Calu3 (cell line): ENCODE measurements at regions not wholly inside any gene's neighbourhood (a gene's known extent, or its start where the extent isn't known, plus 50 kb on each side); places are given as distances from the start of the nearest gene placed in this dataset.

Source experiments
- BruUV-seq: library from RNA; stranded (reverse); fragments of 400-500 nt; replicated peaks from 2 replicates; lab custom pipeline; 2021; lab: Mats Ljungman, UMichigan
- CTCF ChIA-PET: fragments of 300-600 bp; sonication (Branson Sonifier 250); formaldehyde crosslinking; loops from one replicate; lab custom pipeline; 2022; ENCODE audit warnings: antibody characterized with exemption; lab: Charles Lee
- DNase-seq: peaks from one replicate; pipeline ENCODE4 v3.0.0; 2022
- H3K27ac Mint-ChIP-seq: one replicate; pipeline ENCODE4 v1.8.0; 2022; ENCODE audit warnings: mixed read lengths; ENCODE audit not compliant: unreplicated experiment
- H3K27me3 Mint-ChIP-seq: one replicate; pipeline ENCODE4 v1.8.0; 2022; ENCODE audit warnings: mixed read lengths; ENCODE audit not compliant: unreplicated experiment
- H3K36me3 Mint-ChIP-seq: one replicate; pipeline ENCODE4 v1.8.0; 2022; ENCODE audit warnings: mild to moderate bottlenecking, moderate library complexity, mixed read lengths; ENCODE audit not compliant: insufficient read depth, unreplicated experiment
- H3K4me1 Mint-ChIP-seq: one replicate; pipeline ENCODE4 v1.8.0; 2022; ENCODE audit warnings: mild to moderate bottlenecking, low read depth, mixed read lengths; ENCODE audit not compliant: unreplicated experiment
- H3K4me3 Mint-ChIP-seq: one replicate; pipeline ENCODE4 v1.8.0; 2022; ENCODE audit warnings: mild to moderate bottlenecking, low read depth, moderate library complexity, mixed read lengths; ENCODE audit not compliant: unreplicated experiment
- H3K9me3 Mint-ChIP-seq: one replicate; pipeline ENCODE4 v1.8.0; 2022; ENCODE audit warnings: low read depth, mixed read lengths; ENCODE audit not compliant: unreplicated experiment
- intact Hi-C: fragments of 100-400 bp; cut with micrococcal nuclease; formaldehyde crosslinking; loops from one replicate; pipeline ENCODE4 v1.10.0; 2022; ENCODE audit not compliant: unreplicated experiment
- TF ChIP-seq, protein P1 (sequence below): fragments of 200-600 bp; IDR thresholded peaks from one replicate; pipeline ENCODE4 v1.8.0; 2022; ENCODE audit warnings: antibody characterized with exemption; ENCODE audit not compliant: unreplicated experiment

DNA sequence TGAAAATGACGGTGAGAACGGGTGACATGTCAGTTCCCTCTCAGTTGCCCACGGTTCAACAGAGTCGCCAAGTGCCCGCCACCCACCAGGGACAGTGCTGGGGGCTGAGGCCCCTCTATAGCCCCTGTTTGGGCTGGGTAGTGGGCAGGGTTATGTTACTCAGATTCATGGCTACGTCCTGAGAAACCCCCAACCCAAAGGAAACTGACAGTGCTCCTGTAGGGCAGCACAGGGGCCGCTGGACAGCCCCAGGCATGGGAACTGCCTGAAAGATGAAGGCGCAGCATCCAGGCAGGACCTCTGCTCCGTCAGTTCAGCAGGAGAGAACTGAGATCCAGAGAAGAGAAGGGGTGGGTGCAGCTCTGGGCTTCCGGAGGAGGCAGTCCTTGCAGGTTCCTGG lies 118.9 kb upstream of the PMEPA1 start:
- Mint-ChIP-seq H3K9me3 (no peaks in the 10 kb centered on the region), H3K4me3 (no peak overlapping the region), H3K27ac (no peak overlapping the region), H3K36me3 (no peaks in the 10 kb centered on the region), H3K27me3 (no peaks in the 10 kb centered on the region), H3K4me1 (no peaks in the 10 kb centered on the region)
- no TSS peak for BruUV-seq
- DNase-seq, result no peak
- TF ChIP-seq, protein P1, sequence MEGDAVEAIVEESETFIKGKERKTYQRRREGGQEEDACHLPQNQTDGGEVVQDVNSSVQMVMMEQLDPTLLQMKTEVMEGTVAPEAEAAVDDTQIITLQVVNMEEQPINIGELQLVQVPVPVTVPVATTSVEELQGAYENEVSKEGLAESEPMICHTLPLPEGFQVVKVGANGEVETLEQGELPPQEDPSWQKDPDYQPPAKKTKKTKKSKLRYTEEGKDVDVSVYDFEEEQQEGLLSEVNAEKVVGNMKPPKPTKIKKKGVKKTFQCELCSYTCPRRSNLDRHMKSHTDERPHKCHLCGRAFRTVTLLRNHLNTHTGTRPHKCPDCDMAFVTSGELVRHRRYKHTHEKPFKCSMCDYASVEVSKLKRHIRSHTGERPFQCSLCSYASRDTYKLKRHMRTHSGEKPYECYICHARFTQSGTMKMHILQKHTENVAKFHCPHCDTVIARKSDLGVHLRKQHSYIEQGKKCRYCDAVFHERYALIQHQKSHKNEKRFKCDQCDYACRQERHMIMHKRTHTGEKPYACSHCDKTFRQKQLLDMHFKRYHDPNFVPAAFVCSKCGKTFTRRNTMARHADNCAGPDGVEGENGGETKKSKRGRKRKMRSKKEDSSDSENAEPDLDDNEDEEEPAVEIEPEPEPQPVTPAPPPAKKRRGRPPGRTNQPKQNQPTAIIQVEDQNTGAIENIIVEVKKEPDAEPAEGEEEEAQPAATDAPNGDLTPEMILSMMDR, result no peak
- intact Hi-C loops, result no loop called here
- CTCF ChIA-PET, result no interaction called here

DNA sequence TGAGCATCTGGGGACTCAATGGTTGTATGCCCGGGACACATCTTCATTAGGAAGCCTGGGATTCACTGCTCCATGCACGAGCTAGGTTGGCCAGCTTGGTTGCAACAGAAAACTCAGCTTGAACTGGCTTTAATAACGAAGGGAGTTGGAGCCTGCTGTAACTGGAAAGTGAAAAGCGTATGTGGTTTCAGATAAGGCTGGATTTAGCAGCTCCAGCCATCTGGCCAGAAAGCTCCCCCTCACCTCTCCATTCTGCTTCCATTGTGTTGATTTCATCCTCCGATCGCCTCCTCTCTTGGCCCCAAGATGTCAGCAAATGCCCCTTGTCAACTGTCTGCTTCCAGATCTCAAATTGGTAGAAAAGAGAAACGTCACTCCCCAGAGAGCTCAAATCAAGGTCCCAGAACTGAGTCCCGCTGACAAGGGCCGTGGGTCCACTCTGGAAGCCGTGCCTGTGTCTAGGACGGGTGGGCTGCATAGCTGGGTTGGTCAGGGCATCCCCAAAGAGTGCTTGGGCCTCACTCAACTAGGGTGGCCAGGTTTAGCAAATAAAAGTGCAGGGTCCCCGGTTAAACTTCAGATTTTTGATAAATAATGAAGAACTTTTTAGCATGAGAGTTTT lies 117.0 kb upstream of the PMEPA1 start:
- Mint-ChIP-seq H3K4me1 (no peaks in the 10 kb centered on the region), H3K36me3 (no peaks in the 10 kb centered on the region), H3K9me3 (no peaks in the 10 kb centered on the region), H3K4me3 (no peak overlapping the region), H3K27me3 (no peaks in the 10 kb centered on the region), H3K27ac (no peak overlapping the region)
- intact Hi-C loops, result no loop called here
- CTCF ChIA-PET, result interaction anchor here (1.4 kb wide), 1 partner anchor 304 kb away, joined by 3 read pairs; no protein-coding TSS in a partner anchor
- TF ChIP-seq, protein P1, result no peak
- BruUV-seq, result no TSS peak
- no peak for DNase-seq

DNA sequence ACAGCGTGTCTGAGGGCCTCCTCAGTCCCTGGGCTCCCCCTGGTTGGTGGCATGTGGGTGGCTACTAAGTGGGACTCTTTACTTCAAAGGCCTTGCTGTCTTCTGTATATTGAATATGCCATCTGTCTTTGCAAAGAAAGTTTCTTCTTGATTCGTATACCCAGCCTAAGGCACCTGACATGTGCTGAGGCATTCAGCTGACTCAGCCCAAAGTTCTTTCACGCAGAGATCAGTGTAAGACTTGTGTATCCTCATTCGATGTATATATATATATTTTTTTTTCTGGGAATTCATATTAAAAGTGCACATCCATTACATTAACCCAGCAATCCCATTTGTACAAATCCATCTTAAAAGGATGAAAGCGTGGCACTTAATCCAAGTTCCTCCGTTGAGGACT lies 115.1 kb upstream of the PMEPA1 start:
- TF ChIP-seq, protein P1, result no peak
- H3K4me3 Mint-ChIP-seq, result no peak overlapping the region
- DNase-seq, result no peak
- no TSS peak for BruUV-seq
- CTCF ChIA-PET, result interaction anchor here (0.6 kb wide), 1 partner anchor 187 kb away, joined by 4 read pairs; no protein-coding TSS in a partner anchor
- no peaks in the 10 kb centered on the region for H3K36me3 Mint-ChIP-seq
- H3K27me3 Mint-ChIP-seq, result no peaks in the 10 kb centered on the region
- H3K9me3 Mint-ChIP-seq, result no peaks in the 10 kb centered on the region
- no peaks in the 10 kb centered on the region for H3K4me1 Mint-ChIP-seq
- intact Hi-C loops, result no loop called here
- H3K27ac Mint-ChIP-seq, result no peak overlapping the region

DNA sequence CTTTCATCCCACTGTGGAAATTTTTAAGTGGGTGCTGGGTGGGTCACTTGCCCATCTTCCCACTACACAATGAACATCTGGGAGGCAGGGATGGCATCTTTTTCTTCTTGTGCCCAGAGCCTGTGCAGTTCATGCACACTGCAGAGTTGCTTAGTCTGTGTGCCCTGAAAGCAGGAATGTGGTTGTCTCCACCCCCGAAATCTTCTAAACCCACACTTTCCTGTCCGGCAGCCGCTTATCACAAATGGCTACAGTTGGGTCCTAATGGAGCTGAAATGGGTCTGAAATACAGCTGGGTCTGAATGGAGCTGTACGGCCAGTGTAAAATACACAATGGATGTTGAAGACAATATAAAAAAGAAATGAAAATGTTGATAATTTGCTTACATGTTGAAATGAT lies 112.1 kb upstream of the PMEPA1 start:
- Mint-ChIP-seq H3K27ac (no peak overlapping the region), H3K36me3 (no peaks in the 10 kb centered on the region), H3K9me3 (no peaks in the 10 kb centered on the region), H3K4me3 (no peak overlapping the region), H3K4me1 (no peaks in the 10 kb centered on the region), H3K27me3 (no peaks in the 10 kb centered on the region)
- no peak for DNase-seq
- intact Hi-C loops, result no loop called here
- CTCF ChIA-PET, result no interaction called here
- TF ChIP-seq, protein P1, result no peak
- BruUV-seq, result no TSS peak
